22Rv1 (cell line): ENCODE measurements at regions not wholly inside any gene's neighbourhood (a gene's known extent, or its start where the extent isn't known, plus 50 kb on each side); places are given as distances from the start of the nearest gene placed in this dataset.
"Not testable (repeated sequence)": the region's sequence is repeated elsewhere in the genome, so short reads cannot be mapped to it uniquely, and the experiment has no call there.

Source experiments
- H3K27ac ChIP-seq: fragments of 450-650 bp; 2 replicates; pipeline ENCODE4 v1.5.1; 2017
- ZFX ChIP-seq: fragments of 450-650 bp; IDR thresholded peaks from 2 replicates; pipeline ENCODE4 v1.6.1; 2017; ENCODE audit warnings: antibody characterized with exemption, borderline replicate concordance
- TF ChIP-seq, protein P1 (sequence below): fragments of 450-650 bp; IDR thresholded peaks from 2 replicates; pipeline ENCODE4 v1.5.1; 2017; ENCODE audit warnings: mild to moderate bottlenecking

DNA sequence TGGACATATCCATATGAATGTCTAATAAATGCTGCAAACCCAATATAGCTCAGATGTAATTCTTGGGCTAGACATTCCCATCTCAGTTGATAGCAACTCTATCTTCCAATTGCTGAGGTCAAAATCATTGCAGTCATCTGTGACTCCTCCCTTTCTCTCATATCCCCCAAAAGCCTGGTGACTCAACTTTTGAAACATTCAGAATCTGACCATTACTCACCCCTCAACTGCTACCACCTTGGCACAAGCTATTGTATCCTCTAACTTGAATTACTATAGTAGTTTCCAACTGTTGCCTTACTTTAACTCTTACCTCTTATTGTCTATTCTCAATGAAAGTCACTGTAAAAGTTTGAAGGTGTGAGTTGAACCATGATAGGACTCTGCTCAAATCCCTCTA, 600.1 kb upstream of the RGMB start:
- TF ChIP-seq ZFX = no peak
- TF ChIP-seq, protein P1, sequence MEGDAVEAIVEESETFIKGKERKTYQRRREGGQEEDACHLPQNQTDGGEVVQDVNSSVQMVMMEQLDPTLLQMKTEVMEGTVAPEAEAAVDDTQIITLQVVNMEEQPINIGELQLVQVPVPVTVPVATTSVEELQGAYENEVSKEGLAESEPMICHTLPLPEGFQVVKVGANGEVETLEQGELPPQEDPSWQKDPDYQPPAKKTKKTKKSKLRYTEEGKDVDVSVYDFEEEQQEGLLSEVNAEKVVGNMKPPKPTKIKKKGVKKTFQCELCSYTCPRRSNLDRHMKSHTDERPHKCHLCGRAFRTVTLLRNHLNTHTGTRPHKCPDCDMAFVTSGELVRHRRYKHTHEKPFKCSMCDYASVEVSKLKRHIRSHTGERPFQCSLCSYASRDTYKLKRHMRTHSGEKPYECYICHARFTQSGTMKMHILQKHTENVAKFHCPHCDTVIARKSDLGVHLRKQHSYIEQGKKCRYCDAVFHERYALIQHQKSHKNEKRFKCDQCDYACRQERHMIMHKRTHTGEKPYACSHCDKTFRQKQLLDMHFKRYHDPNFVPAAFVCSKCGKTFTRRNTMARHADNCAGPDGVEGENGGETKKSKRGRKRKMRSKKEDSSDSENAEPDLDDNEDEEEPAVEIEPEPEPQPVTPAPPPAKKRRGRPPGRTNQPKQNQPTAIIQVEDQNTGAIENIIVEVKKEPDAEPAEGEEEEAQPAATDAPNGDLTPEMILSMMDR = no peak
- no peak overlapping the region for H3K27ac ChIP-seq

DNA sequence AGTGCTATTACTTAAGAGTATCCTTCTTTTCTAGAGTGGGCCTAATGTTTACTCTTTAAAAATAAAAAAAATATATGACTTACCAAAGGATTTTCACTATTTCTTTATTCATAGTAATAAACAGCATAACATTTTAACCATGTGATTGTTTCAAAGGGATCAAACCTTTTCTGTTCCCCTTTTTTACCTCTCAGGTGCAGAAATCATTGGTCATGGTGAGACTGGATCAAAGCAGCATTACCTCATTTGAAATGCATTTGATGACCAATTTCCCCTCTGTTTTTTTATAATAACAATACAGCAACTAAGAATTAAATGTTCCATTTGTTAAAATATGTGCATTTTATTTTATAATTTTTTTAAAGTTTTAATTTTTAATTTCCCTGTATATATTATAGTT, 598.0 kb upstream of the RGMB start:
- TF ChIP-seq, protein P1 = no peak
- no peak for TF ChIP-seq ZFX
- H3K27ac ChIP-seq = no peak overlapping the region

DNA sequence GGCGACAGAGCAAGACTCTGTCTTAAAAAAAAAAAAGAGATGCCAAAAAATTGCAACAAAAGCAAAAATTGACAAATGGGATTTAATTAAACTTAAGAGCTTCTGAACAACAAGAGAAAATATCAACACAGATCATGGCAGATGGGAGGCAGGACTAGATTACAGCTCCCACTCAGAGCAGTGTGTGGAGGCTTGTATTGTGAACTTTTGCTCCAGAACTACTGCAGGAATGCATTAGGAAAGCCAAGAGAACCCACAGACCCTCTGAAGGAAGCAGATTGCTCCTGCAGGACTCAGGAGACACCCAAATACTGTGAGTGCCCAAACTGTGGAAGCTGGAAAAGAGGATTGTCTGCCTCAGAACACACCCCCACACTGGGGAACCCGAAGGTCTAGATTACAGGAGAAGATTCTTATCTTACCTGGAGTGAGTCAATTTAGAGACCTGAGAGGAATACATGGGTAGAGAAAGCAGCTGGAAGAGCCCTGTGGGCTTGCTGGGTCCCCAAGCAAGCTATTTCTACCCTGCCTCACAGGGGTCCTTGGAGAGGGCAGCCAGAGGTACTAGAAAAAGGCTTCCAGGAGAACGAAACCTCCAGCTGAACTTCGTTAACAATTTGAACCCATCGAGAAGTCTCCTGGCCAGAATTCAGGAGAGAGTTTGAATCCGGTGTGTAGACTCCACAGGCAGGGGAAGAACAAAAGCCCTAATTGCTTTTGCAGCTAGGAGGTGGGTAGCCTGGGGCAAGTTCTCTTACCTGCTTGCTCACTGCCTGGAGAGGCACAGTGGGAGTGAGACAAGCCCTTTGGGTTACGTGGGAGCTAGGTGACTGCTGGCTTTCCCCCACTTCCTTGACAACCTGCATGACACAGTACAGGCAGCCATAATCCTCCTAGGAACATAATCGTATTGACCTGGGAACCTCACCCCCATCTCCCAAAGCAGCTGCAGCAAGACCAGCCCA, 593.4 kb upstream of the RGMB start:
- no peak overlapping the region for H3K27ac ChIP-seq
- no peak for TF ChIP-seq ZFX
- TF ChIP-seq, protein P1 = no peak

DNA sequence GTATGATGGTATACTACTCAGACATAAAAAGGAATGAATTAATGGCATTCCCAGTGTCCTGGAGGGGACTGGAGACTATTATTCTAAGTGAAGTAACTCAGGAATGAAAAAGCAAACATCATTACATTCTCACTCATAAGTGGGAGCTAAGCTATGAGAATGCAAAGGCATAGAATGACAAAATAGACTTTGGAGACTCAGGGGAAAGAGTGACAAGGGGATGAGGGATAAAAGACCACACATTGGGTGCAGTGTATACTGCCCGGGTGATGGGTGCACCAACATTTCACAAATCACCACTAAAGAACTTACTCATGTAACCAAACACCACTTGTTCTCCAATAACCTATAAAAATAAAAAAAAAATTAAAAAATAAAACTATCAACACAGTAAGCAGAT, 587.3 kb upstream of the RGMB start:
- TF ChIP-seq, protein P1 = no peak
- TF ChIP-seq ZFX = no peak
- no peak overlapping the region for H3K27ac ChIP-seq

DNA sequence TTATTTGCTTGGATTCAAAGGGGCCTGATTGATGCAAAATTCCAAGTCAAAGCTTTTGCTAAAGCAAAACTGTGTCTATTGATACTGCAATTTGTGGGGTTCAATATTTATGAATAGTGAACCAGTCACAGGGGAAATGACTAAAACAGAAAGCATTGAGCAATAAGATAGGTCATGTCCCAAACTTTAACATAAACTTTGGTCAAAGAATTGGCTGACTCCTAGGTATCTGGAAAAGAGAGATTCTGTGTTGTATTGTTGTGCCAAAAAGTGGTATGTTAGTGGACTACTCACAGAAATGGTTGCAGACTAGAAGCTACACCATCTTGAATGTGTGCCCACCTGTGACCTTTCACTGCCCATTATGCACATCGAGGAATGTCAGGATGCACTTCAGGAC, 585.5 kb upstream of the RGMB start:
- TF ChIP-seq, protein P1 = no peak
- TF ChIP-seq ZFX = no peak
- H3K27ac ChIP-seq = no peak overlapping the region

DNA sequence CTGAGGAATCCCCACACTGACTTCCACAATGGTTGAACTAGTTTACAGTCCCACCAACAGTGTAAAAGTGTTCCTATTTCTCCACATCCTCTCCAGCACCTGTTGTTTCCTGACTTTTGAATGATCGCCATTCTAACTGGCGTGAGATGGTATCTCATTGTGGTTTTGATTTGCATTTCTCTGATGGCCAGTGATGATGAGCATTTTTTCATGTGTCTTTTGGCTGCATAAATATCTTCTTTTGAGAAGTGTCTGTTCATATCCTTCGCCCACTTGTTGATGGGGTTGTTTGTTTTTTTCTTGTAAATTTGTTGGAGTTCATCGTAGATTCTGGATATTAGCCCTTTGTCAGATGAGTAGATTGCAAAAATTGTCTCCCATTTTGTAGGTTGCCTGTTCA, 583.1 kb upstream of the RGMB start:
- not testable (repeated sequence) for H3K27ac ChIP-seq

DNA sequence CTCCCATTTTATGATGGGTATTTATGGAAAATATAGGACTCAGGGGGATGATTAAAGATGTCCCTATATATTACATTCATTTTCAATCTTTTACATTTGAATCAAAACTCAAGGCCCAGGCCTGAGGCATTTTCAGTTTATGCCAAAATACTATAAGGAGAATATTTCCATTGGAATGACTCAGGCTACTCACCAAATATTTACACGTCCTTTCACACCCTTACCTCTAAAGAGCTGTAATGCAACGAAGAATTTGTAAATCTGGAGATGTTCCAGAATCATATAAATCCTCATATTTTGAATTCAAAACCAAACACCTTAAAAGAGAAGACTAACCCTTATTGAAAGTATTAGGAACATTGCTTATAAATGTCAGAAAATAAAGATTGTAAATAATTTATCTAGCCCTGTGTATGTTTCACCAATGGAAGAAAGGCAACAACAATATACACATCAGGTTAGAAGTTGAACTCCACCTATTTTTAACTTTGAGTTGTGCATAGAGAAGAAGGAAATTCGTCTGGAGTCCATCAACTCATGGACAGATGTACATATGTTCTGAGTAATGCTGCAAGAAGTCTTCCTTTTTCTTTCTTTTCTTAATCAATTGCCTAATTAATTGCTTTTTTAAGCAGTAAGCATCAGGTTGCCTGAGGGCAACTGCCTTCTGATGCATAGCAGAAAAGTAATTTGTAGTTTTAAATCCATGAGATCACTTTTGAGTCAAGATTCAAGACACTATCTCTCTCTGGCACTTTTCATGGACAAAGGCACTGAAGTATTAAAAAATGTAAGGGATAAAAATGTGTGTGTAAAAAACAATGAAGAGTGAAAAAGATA, 579.3 kb upstream of the RGMB start:
- H3K27ac ChIP-seq = no peak overlapping the region
- TF ChIP-seq, protein P1 = no peak
- TF ChIP-seq ZFX = no peak
